ENCODE measurements at regions not wholly inside any gene's neighbourhood (a gene's known extent, or its start where the extent isn't known, plus 50 kb on each side); places are given as distances from the start of the nearest gene placed in this dataset.

DNA sequence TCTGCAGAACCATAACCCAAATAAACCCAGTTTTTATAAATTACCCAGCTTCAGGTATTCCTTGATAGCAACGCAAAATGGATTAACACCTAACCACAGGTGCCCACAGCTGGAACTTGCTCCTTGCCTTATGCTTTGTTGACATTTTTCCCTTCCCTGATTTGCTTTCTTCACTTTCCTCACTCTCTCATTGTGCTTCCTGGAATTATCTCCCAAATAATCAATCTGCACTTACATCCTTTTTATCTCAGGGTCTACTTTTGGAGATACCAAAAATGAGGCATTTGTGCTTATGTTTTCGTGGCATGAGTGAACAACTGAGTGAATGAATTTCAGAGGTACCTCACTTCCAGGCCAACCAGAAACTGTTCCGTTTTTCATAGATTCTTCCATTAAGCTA, 374.3 kb downstream of the DOK5 start:
- TF ChIP-seq RARB (CRISPR knock-in tag; IDR thresholded peaks at IDR 0.05) (no peak), ESRRG (CRISPR knock-in tag; IDR thresholded peaks at IDR 0.05) (no peak), ZFP3 (CRISPR knock-in tag; IDR thresholded peaks at IDR 0.05) (no peak), BACH2 (CRISPR knock-in tag; IDR thresholded peaks at IDR 0.05; ENCODE audit: borderline replicate concordance) (no peak)
- TF ChIP-seq, protein P1, sequence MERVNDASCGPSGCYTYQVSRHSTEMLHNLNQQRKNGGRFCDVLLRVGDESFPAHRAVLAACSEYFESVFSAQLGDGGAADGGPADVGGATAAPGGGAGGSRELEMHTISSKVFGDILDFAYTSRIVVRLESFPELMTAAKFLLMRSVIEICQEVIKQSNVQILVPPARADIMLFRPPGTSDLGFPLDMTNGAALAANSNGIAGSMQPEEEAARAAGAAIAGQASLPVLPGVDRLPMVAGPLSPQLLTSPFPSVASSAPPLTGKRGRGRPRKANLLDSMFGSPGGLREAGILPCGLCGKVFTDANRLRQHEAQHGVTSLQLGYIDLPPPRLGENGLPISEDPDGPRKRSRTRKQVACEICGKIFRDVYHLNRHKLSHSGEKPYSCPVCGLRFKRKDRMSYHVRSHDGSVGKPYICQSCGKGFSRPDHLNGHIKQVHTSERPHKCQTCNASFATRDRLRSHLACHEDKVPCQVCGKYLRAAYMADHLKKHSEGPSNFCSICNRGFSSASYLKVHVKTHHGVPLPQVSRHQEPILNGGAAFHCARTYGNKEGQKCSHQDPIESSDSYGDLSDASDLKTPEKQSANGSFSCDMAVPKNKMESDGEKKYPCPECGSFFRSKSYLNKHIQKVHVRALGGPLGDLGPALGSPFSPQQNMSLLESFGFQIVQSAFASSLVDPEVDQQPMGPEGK (CRISPR knock-in tag; IDR thresholded peaks at IDR 0.05; ENCODE audit: borderline replicate concordance) = no peak
- TF ChIP-seq, protein P2, sequence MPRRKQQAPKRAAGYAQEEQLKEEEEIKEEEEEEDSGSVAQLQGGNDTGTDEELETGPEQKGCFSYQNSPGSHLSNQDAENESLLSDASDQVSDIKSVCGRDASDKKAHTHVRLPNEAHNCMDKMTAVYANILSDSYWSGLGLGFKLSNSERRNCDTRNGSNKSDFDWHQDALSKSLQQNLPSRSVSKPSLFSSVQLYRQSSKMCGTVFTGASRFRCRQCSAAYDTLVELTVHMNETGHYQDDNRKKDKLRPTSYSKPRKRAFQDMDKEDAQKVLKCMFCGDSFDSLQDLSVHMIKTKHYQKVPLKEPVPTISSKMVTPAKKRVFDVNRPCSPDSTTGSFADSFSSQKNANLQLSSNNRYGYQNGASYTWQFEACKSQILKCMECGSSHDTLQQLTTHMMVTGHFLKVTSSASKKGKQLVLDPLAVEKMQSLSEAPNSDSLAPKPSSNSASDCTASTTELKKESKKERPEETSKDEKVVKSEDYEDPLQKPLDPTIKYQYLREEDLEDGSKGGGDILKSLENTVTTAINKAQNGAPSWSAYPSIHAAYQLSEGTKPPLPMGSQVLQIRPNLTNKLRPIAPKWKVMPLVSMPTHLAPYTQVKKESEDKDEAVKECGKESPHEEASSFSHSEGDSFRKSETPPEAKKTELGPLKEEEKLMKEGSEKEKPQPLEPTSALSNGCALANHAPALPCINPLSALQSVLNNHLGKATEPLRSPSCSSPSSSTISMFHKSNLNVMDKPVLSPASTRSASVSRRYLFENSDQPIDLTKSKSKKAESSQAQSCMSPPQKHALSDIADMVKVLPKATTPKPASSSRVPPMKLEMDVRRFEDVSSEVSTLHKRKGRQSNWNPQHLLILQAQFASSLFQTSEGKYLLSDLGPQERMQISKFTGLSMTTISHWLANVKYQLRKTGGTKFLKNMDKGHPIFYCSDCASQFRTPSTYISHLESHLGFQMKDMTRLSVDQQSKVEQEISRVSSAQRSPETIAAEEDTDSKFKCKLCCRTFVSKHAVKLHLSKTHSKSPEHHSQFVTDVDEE (CRISPR knock-in tag; IDR thresholded peaks at IDR 0.05) = no peak
- TF ChIP-seq, protein P3, sequence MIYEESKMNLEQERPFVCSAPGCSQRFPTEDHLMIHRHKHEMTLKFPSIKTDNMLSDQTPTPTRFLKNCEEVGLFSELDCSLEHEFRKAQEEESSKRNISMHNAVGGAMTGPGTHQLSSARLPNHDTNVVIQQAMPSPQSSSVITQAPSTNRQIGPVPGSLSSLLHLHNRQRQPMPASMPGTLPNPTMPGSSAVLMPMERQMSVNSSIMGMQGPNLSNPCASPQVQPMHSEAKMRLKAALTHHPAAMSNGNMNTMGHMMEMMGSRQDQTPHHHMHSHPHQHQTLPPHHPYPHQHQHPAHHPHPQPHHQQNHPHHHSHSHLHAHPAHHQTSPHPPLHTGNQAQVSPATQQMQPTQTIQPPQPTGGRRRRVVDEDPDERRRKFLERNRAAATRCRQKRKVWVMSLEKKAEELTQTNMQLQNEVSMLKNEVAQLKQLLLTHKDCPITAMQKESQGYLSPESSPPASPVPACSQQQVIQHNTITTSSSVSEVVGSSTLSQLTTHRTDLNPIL (CRISPR knock-in tag; IDR thresholded peaks at IDR 0.05; ENCODE audit: low read depth) = no peak

All from SK-N-SH treated with all-trans-retinoic acid at 6 μM for 48 hours (cell line).